GM12878 (cell line): ENCODE measurements at regions not wholly inside any gene's neighbourhood (a gene's known extent, or its start where the extent isn't known, plus 50 kb on each side); places are given as distances from the start of the nearest gene placed in this dataset.

Experiments used
- CHD4 ChIP-seq: fragments of 200-600 bp; sonication (generic); IDR thresholded peaks from 2 replicates; pipeline ENCODE4 v1.6.1; 2016; ENCODE audit warnings: mild to moderate bottlenecking
- EZH2 ChIP-seq: IDR thresholded peaks from 2 replicates; pipeline ENCODE4 v1.6.1; 2012; ENCODE audit warnings: low read depth, mild to moderate bottlenecking, control low read depth, inconsistent platforms, low read length, borderline replicate concordance; ENCODE audit not compliant: control insufficient read depth
- MTA3 ChIP-seq: IDR thresholded peaks from 2 replicates; pipeline ENCODE4 v1.6.1; 2012; ENCODE audit warnings: low read length, inconsistent platforms, borderline replicate concordance
- NFYB ChIP-seq: IDR thresholded peaks from 2 replicates; pipeline ENCODE4 v1.6.1; 2011; ENCODE audit warnings: low read depth, mild to moderate bottlenecking, low read length, improper control_type of control experiment, moderate library complexity; ENCODE audit not compliant: insufficient read depth
- NRF1 ChIP-seq: conservative IDR thresholded peaks from 2 replicates; pipeline ENCODE4 v1.6.1; 2011; ENCODE audit warnings: mild to moderate bottlenecking, low read depth, low read length, improper control_type of control experiment
- POLR2A ChIP-seq: IDR thresholded peaks from 2 replicates; pipeline ENCODE4 v1.6.1; 2011; ENCODE audit warnings: low read depth, mild to moderate bottlenecking, low read length
- ZNF274 ChIP-seq: IDR thresholded peaks from one replicate; pipeline ENCODE4 v1.8.0; 2011; ENCODE audit not compliant: insufficient read length, insufficient read depth
- ZZZ3 ChIP-seq: IDR thresholded peaks from 2 replicates; pipeline ENCODE4 v1.6.1; 2011; ENCODE audit warnings: low read depth; ENCODE audit not compliant: control insufficient read depth, insufficient read length
- TF ChIP-seq, protein P1 (sequence below), 3 experiments: IDR thresholded peaks in 2 of 3; conservative IDR thresholded peaks in 1 of 3; 2 replicates each; pipeline ENCODE4 v1.5.1; 2011; ENCODE audit warnings: low read depth in 3 of 3, low read length in 3 of 3, mild to moderate bottlenecking in 3 of 3, control low read depth in 2 of 3, moderate library complexity in 2 of 3, inconsistent platforms in 1 of 3, mixed read lengths in 1 of 3; ENCODE audit not compliant: control insufficient read depth in 2 of 3, insufficient read depth in 1 of 3; ENCODE audit errors: extremely low read depth in 1 of 3
- TF ChIP-seq, protein P2 (sequence below): IDR thresholded peaks from 2 replicates; pipeline ENCODE4 v1.6.1; 2011; ENCODE audit warnings: borderline replicate concordance, low read depth, mild to moderate bottlenecking, moderate library complexity, low read length; ENCODE audit not compliant: insufficient read depth, poor library complexity, severe bottlenecking

GRCh38 chr9:1591310-1591709 lies 423.8 kb upstream of the SMARCA2 start:
- TF ChIP-seq EZH2 (no peak), NRF1 (no peak), MTA3 (no peak), NFYB (no peak), CHD4 (no peak), ZZZ3 (no peak), POLR2A (no peak), ZNF274 (no peak)
- TF ChIP-seq, protein P1, sequence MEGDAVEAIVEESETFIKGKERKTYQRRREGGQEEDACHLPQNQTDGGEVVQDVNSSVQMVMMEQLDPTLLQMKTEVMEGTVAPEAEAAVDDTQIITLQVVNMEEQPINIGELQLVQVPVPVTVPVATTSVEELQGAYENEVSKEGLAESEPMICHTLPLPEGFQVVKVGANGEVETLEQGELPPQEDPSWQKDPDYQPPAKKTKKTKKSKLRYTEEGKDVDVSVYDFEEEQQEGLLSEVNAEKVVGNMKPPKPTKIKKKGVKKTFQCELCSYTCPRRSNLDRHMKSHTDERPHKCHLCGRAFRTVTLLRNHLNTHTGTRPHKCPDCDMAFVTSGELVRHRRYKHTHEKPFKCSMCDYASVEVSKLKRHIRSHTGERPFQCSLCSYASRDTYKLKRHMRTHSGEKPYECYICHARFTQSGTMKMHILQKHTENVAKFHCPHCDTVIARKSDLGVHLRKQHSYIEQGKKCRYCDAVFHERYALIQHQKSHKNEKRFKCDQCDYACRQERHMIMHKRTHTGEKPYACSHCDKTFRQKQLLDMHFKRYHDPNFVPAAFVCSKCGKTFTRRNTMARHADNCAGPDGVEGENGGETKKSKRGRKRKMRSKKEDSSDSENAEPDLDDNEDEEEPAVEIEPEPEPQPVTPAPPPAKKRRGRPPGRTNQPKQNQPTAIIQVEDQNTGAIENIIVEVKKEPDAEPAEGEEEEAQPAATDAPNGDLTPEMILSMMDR (IDR thresholded peaks at IDR 0.05 in 2 of 3, conservative IDR thresholded peaks at IDR 0.05 in 1 of 3; ENCODE audit: control insufficient read depth in 2 of 3, extremely low read depth in 1 of 3, insufficient read depth in 1 of 3, low read depth in 3 of 3, low read length in 3 of 3) = no peak
- TF ChIP-seq, protein P2, sequence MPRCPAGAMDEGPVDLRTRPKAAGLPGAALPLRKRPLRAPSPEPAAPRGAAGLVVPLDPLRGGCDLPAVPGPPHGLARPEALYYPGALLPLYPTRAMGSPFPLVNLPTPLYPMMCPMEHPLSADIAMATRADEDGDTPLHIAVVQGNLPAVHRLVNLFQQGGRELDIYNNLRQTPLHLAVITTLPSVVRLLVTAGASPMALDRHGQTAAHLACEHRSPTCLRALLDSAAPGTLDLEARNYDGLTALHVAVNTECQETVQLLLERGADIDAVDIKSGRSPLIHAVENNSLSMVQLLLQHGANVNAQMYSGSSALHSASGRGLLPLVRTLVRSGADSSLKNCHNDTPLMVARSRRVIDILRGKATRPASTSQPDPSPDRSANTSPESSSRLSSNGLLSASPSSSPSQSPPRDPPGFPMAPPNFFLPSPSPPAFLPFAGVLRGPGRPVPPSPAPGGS = no peak
